ENCODE measurements at regions not wholly inside any gene's neighbourhood (a gene's known extent, or its start where the extent isn't known, plus 50 kb on each side); places are given as distances from the start of the nearest gene placed in this dataset.

DNA sequence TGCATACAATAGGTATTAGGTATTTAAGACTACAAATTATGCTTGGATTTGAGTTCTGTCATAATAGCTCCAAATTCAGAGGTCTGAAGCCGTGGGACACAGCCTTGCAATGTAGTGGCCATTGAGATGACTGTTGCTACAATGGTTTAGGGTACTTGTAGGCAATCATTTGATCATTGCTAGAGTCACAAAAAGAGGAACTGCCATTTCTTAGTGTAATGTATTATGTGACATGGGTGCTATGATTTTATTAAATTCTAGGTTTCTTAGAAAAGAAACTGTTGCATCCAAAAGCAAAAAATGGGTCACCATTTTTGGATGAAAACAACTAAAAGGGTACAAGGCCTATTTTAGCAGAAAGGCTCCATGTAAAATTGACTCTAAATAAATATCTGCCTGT, 129.9 kb upstream of the ZNF644 start:
- no peak for DNase-seq (ENCODE audit: low read depth in 2 of 2)

DNA sequence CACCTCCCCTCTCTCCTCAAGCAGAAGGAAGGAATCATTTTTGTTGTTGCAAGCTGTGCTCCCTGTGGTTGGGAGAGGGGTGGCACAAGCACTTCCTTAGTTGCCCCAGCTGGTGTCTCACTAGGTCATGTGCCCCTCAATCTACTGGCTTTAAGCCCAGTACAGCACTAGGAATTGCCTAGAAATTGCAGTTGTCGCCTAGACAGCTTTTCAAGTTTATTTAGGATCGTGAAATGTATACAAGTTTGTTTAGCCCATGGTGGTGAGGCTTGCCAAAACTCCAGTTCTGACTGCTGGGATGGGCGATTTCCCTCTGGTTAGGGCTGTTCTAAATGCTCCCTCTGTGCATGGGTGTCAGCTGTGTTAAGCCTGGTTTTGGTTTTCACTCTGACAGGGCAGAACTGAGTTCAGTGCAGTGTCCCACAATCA, 126.8 kb upstream of the ZNF644 start:
- no peak for DNase-seq (ENCODE audit: low read depth in 2 of 2)

DNA sequence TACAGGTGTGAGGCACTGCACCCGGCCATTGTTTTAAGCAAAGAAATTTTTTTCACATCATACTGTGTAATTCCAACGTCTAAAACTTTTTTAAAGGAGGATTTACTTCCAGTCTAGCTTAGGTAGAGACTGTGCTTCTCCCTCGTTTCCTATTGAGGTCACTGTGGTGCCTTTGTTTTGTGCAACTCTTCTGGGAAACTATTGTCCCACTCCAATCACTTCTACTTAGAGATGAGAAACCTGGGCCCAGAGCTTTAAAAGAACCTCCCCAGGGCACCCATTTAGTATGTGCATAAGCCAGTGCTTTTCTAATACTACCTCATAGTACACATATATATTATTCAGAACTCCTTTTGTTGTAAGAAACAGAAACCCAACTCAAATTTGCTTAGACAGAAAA, 120.0 kb upstream of the ZNF644 start:
- no peak for DNase-seq (ENCODE audit: low read depth in 2 of 2)

DNA sequence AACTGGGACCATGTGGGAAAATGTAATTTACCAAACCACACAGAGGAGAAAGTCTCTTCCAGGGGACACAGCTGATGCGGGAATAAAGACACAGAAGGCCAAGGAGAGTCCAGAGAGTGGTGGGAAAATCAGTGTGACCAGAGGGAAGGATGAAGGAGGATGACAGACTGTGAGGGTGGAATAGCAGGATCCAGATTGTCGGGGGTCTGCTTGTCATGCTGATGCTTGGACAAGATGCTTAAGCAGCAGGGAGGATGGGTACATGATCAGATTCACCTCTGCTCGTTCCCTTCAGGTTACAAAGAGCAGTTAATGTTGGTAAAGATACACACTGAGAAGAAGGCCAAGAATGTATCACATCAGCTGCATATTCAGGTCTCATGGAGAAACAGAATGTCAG, 117.1 kb upstream of the ZNF644 start:
- DNase-seq (ENCODE audit: low read depth in 2 of 2), result no peak

DNA sequence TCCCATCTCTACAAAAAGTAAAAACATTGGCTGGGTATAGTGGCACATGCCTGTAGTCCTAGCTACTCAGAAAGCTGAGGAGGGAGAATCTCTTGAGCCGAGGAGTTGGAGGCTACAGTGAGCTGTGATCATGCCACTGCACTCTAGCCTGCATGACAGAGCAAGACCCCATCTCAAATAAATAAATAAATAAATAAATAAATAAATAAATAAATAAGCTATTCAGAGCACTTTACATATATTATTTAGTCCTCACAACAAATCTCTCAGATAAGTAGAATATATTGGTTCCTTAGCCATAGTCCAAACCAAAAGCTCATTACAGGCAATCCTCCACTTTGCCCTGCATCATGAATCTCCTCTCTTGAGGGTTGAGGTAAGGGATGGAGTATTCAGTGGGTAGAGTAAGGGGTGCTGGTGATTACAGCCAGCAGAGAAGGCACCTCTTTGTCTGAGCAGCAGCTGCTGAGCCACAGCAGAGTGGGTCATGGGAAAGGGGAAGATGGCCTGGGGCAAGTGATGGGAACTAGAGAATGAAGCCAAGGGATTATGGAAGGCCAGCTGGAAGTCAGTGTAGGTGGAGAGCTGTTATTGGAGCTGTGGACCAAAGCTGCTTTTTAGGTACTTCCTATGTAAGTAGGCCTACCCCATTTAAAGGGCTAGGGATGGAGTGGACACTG, 115.5 kb upstream of the ZNF644 start:
- no peak for DNase-seq (ENCODE audit: low read depth in 2 of 2)

DNA sequence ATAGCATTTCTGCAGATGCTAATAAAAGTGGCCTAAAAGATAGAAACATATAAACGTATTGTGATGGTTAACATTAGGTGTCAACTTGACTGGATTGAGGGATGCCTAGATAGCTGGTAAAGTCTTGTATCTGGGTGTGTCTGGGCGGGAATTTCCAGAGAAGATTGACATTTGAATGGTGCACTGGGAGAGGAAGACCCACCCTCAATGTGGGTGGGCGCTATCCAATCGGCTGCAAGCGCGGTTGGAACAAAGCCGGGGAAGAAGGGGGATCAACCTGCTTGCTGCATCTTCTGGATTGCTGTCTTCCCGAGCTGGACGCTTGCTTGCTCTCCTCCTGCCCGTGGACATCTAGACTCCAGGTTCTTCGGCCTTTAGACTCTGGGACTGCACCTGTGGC, 114.0 kb upstream of the ZNF644 start:
- DNase-seq (ENCODE audit: low read depth in 2 of 2), result no peak

DNA sequence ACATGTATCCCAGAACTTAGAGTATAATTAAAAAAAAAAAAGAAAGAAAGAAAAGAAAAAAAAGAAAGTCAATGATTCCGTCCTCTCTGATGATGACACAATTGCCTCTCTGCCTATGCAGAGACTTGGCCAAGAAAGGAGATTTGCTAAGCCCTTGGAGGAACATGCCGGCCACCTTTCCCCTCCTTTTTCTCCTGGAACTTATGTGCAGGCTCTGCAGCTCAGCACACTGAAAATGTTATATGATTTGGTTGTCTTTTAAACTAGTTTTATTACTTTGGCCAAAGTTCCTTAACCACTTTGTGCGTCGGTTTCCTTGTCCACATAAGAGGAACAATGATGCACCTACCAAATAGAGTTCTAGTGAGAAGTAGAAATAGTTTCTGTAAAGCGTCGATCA, 111.4 kb upstream of the ZNF644 start:
- DNase-seq (ENCODE audit: low read depth in 2 of 2), result no peak

DNA sequence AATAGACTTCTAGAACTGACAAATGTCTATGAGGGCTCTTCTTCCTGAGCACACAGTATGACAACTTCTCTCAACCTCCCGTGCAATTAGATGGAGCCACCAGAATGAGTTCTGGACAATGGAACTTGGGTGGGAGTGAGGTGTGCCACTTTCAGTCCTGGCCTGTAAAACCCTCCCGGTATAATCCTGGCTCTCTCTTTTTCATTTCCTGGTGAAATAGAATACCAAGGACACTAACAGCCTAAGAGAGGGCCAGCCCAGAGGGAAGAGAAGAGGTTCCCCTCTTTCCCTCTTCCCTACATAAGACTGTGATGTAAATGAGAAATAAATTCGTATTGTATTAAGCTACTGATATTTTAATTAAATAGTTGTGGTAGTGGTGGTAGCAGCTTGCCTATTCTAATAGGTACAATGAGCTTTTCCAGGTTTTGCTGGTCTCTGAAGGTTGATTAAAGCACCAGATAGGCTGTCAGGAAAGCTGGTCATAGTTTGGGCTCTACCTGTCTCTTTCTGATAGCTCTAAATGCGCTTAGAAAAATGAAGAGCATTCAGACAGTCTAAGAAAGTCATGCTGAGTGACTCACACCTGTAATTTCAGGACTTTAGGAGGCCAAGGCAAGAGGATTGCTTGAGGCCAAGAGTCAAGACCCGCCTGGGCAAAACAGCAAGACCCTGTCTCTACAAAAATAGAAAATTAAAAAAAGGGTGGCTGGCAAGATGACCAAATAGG, 108.6 kb upstream of the ZNF644 start:
- DNase-seq (ENCODE audit: low read depth in 2 of 2), result no peak

DNA sequence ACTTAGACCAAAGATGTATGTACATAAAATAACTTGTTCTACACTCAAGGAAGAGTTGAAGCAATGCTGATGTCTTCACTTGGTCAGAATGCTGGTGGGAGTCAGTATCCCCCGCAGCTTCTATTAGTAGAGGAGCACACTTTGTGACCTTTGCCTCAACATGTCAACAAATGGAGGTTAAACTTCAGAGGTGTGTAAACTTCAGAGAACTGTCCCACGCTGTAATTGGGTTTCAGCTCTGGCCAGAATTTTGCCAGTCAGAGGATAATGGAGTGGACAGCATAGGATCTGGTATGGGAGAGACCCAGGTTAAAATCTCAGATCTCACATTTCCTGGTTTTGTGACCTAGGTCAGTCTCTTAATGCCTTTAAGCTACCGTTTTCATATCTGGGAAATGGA, 107.6 kb upstream of the ZNF644 start:
- DNase-seq (ENCODE audit: low read depth in 2 of 2), result no peak

DNA sequence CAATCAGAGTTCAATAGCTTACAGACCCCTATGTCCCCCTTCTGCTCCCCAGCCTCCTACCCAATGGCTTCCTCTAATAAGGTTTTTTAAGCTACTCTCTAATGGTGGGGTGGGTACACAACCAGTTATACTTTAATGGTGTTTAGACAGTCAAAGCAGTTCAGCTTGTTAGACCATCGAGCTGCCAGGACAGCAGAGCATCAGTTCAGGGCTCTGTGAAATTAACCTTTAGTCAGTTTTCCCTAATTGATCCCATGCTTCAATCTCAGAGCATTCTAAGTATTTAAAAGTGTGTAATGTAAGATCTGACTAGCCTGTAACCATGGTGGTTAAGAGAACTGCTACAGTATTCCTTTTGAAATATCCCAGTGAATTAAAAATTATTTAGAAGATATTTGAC, 107.2 kb upstream of the ZNF644 start:
- no peak for DNase-seq (ENCODE audit: low read depth in 2 of 2)

DNA sequence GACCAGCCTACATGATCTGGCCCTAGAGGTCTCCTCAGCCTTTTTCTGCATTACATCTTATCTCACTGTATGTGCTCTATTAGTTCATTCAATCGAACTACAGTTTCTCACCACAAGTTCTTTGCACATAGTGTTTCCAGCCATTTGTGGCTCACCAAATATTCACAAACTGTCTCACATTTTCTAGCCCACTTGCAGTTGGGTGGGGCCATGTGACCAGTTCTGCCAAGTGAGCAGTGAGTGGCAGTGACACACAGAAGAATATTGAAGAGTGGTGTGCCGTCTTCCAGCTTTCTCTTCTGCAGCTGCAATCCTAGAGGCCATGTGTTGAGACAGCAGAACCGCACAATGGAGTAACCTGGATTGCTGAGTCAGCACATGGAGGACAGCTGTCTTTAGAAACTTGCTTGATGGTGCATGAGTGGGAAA, 103.2 kb upstream of the ZNF644 start:
- DNase-seq (ENCODE audit: low read depth in 2 of 2), result no peak

DNA sequence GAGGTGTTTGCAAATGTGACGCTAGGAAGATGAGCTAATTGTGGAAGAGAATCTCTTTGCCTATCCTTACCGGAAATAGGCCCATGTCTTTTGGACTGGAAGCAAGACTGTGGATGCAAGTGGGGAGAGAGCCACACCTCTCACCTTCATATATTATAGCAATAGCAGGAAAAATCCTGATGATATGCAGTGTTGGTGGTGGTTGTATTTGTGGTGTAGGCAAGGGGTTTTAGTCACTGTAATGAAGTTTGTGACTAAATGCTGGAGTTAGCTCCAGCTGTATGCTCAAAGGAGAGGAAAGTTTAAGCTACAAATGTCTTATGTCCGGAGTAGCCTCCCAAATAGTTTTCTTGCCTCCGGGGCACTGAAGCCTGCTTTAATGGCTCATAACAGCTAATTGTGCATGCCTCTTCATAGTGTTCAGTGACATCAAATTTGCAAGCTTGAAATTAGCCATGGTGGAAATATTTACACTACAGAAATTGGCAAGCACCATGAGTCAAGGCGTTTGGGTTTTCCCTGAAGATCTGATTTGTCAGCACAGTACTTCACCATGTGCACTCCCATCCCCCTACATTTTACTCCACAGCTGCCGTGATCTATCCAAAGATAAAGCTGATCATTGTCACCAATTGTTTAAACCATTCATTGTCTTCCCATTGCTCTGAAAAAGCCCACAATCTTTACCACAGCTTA, 102.6 kb upstream of the ZNF644 start:
- no peak for DNase-seq (ENCODE audit: low read depth in 2 of 2)

DNA sequence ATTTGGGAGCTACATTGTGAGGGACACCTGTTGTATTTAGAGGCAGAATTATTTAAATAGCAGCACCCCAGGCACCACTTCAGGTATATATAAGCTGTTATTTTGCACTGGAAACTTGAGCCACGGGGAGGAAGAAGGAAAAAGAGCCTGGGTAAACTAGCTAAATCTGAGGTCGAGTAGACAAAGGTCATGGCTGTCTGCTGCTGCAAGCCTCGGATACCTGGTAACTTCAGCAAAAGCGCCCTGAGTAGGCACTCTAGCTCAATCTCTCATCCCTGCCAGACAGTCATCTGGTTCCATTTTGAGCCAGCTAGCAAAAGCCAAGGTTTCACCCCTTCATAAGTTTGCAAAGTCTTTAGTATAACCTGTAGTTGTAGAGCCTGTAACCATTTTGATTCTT, 101.9 kb upstream of the ZNF644 start:
- DNase-seq (ENCODE audit: low read depth in 2 of 2), result no peak

DNA sequence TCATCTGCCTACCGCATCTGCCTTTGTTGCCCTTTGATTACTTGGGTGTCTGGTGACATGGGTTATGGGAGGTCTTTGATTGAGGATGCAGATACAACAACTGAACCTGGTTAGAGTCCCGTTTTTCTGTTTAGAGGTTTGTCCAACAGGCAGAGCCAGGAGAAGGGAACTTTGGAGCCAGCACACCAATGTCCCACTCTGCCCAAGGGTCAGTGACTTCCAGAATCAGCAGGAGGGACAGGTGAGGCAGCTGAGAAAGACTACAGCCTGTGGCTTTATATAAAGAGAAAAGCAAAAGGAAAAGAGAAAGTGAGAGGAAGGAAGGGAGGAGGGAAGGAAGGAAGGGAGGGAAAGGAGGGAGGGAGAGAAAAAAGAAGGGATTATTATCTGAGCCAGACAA, 101.5 kb upstream of the ZNF644 start:
- DNase-seq (ENCODE audit: low read depth in 2 of 2), result no peak

DNA sequence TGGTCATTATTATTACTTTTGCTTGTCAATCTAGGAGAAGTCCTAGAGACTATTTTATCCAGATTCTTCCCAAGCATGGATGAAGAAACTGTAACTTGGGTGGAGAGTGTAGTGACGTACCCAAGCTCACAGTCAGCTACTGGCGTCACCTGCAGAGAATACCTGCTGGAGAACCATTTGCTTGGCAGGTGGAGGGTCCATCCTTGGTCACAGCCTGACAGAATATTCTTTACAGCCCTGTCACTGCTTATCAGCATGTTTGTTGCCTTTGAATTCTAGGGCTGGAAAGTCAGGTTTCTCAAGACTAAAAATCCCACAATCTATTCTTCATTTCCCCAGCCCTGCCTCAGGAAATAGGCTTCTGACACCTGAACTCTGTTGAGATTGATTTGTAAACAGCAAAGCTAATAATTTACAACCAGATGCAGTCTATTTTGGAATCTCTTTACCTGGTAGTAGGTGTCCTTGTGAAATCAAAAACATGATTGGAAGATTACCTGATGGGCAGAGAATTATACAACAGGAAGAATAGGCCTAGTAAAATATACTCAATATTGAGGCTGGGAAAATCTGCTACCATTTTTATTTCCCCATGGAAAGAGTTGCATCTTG, 100.4 kb upstream of the ZNF644 start:
- DNase-seq (ENCODE audit: low read depth in 2 of 2), result no peak

DNA sequence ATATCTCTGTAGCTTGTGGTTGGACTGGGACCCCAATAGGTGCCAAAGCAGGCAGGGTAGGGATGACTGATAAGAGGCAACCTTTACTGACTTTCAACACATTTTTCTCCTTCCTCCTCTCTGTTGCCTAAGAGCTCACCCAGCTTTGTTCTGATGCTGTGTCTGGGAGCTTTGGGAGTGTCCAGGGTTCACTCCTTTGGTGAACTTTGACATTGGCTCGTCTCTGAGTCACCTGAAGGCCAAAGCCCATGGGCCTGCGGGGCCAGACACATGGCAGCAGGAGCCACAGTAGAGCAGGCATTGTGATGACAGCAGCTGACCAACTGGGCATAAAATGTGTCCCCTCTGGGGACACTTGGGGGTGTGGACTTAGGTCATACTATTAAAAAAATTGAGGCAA, 99.5 kb upstream of the ZNF644 start:
- DNase-seq (ENCODE audit: low read depth in 2 of 2), result no peak

DNA sequence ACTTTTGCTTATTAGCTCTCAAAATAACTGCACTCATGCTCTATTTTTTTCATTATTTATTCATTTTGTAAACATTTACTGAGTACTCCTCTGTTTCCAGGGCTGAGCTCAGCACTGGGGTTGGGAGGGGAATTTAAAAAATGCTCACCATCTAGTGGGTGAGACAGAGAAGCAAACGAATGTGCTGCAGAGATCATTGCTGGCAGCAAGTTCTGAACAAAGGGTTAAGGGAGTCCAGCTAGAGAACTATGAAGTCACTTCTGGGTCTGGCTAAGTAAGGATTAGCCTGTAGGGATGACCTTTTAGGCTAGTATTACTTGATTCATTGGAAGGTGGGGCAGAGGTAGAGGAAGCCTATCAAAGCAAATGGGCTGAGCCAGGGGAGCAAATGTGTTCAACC, 99.1 kb upstream of the ZNF644 start:
- no peak for DNase-seq (ENCODE audit: low read depth in 2 of 2)

DNA sequence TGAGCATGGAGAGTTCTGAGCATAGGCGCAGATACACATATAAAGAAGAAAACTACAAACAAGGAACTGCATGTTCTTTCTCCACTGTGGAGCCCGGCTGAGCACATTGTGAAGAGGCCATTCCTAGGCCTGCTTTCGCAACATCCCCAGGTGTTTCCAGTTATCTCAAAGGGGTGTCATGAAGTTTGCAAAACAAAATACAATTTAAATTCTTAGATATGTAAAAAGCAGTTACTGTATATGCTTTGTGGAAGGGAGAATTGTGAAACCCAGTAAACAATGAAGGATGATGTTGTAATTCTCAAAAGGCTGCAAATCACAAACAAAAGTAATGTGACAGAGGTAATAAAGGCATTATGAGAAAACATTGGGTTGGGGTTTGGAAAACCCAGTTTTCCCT, 98.6 kb upstream of the ZNF644 start:
- no peak for DNase-seq (ENCODE audit: low read depth in 2 of 2)

DNA sequence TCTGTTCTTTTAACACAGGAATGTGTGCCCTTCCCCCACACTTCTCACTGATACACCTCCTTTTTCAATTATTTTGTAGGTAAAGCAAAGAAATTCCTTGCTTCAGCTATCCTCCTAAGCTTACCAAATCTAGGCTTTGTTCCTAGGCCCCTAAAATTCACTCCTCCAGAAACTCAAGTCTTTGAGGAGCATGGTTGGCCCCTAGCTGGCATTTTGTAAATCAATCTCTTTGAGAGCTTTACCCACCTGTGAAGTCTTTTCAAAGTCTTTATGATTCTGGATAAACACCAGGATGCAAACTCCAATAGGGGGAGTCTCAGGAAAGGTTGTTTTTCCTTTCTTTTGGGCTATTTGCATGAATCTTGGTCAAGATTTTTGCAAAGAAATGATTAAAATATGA, 82.9 kb upstream of the ZNF644 start:
- DNase-seq (ENCODE audit: low read depth in 2 of 2), result no peak

DNA sequence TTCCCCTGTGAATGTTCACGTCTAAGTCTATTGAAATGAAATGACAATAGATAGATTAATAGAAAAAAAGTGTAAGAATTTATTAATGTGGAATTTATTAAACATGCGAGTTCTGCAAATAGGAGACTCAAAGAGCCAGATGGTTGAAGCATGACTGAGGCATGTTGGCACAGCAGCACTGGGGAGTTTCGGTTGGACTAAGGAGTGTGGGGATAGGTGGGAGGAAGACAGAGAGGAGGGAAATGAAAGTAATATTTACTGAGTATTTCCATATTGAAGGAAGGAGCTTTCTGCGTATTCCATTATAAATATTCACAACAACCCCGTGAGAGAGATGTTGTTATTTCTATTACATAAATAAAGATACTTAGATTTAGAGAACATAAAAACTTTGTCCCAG, 79.5 kb upstream of the ZNF644 start:
- DNase-seq (ENCODE audit: low read depth in 2 of 2), result no peak

DNA sequence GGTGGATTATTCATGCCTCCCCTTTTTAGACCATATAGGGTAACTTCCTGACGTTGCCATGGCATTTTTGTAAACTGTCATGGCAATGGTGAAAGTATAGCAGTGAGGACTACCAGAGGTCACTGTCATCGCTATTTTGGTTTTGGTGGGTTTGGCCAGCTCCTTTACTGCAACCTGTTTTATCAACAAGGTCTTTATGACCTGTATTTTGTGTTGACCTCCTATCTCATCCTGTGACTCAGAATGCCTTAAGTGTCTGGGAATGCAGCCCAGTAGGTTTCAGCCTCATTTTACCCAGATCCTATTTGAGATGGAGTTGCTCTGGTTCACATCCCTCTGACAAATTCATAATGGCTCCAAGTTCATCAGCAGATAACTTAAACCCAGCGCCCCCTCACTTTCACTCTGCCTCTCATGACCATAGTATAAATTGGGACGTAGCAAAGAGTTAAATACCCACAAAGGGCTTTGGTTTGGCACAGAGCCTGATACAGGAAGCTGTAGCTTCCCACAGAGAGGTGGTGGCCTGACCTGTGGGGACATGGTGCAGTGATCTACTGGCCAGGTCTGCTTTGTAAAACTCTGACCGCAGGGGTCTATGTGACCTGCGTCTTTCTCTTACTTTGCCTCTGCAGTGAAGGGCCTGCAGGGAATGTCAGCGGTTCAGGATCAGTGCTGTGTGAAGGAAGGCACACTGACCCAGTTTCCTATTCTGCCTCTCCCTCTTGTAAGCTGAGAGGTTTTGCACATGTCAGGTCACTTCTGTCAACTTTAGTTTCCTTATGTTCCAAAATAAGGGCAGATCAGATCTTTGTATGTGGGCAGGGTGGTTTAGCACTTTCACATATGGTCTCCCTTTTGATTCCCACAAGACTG, 78.1 kb upstream of the ZNF644 start:
- DNase-seq (ENCODE audit: low read depth in 2 of 2), result no peak

Measured in stimulated activated CD8-positive, alpha-beta memory T cell treated with anti-CD3 and anti-CD28 coated beads, Interleukin-7, amount 100 ng/mL, for 1 hour (primary cell).